OCI-LY3 (cell line): ENCODE measurements at regions not wholly inside any gene's neighbourhood (a gene's known extent, or its start where the extent isn't known, plus 50 kb on each side); places are given as distances from the start of the nearest gene placed in this dataset.
"Not testable (repeated sequence)": the region's sequence is repeated elsewhere in the genome, so short reads cannot be mapped to it uniquely, and the experiment has no call there.

Experiments
- CTCF ChIP-seq: fragments of 200-600, 300-600 bp; sonication (generic); IDR thresholded peaks from 2 replicates; pipeline ENCODE4 v1.5.1; 2014; ENCODE audit warnings: antibody characterized with exemption, low read length, low read depth
- EZH2phosphoT487 ChIP-seq: fragments of 200-600 bp; shearing (Covaris generic); IDR thresholded peaks from 2 replicates; pipeline ENCODE4 v1.6.1; 2018; ENCODE audit warnings: antibody characterized with exemption, mixed run types, low read depth

DNA sequence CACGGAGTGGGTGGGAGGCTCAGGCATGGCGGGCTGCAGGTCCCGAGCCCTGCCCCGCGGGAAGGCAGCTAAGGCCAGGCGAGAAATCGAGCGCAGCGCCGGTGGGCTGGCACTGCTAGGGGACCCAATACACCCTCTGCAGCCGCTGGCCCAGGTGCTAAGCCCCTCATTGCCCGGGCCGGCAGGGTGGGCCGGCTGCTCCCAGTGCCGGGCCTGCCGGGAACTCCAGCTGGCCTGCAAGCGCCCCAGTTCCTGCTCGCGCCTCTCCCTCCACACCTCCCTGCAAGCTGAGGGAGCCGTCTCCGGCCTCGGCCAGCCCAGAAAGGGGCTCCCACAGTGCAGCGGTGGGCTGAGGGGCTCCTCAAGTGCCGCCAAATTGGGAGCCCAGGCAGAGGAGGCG, 50.7 kb upstream of the GBE1 start:
- TF ChIP-seq CTCF, EZH2phosphoT487: not testable (repeated sequence)
